ENCODE measurements at regions not wholly inside any gene's neighbourhood (a gene's known extent, or its start where the extent isn't known, plus 50 kb on each side); places are given as distances from the start of the nearest gene placed in this dataset.

DNA sequence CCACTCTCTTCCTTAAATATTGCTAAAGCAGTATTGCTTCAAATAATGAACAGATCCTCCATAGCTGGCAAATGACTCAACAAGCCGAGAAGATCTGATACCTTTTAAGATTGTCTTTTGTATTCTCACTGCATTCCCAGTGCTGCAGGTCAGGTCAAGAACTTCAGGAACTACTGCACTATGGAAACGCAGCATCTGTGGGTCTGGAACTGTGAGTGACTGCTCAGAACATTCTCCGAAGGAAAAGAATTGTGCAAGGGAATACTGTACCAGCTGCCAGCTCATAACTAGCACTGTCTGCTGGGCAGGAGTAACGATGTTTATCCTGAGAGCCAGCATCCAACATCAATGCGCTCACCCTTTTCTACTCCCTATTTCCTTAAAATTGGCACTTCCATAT lies 348.0 kb upstream of the SOX5 start:
- no peaks in the 10 kb centered on the region for H3K4me1 Mint-ChIP-seq (ENCODE audit: low read depth)
- H3K27ac Mint-ChIP-seq: no peak overlapping the region
- H3K4me3 Mint-ChIP-seq (ENCODE audit: low read depth): no peak overlapping the region
- no peak for DNase-seq (ENCODE audit: low spot score)
- no peaks in the 10 kb centered on the region for H3K27me3 Mint-ChIP-seq (ENCODE audit: low read depth)
- intact Hi-C loops (cut with micrococcal nuclease): no loop called here
- no peaks in the 10 kb centered on the region for H3K36me3 Mint-ChIP-seq (ENCODE audit: low read depth)
- H3K9me3 Mint-ChIP-seq: no peaks in the 10 kb centered on the region

DNA sequence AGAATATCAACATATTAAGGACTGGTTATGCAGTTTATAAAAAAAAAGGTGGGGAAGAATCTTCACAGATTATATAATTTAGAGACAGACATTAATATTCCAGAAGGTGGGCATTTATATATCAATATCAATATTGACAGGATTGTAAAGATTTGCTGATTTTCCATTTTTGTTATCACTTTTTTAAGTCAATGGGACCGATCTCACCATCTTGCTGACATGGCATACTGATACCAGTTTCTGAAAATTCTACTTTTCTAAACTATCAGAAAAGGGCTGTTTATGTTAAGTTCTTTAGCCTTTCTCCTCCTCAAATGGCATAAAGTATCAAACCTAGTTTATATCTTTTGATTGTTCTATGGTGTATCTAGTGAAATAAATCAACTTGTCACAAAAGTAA lies 344.1 kb upstream of the SOX5 start:
- no peak overlapping the region for H3K27ac Mint-ChIP-seq
- no peak overlapping the region for H3K4me3 Mint-ChIP-seq (ENCODE audit: low read depth)
- intact Hi-C loops (cut with micrococcal nuclease): no loop called here
- H3K27me3 Mint-ChIP-seq (ENCODE audit: low read depth): no peaks in the 10 kb centered on the region
- no peaks in the 10 kb centered on the region for H3K9me3 Mint-ChIP-seq
- H3K36me3 Mint-ChIP-seq (ENCODE audit: low read depth): no peaks in the 10 kb centered on the region
- DNase-seq (ENCODE audit: low spot score): no peak
- no peaks in the 10 kb centered on the region for H3K4me1 Mint-ChIP-seq (ENCODE audit: low read depth)

DNA sequence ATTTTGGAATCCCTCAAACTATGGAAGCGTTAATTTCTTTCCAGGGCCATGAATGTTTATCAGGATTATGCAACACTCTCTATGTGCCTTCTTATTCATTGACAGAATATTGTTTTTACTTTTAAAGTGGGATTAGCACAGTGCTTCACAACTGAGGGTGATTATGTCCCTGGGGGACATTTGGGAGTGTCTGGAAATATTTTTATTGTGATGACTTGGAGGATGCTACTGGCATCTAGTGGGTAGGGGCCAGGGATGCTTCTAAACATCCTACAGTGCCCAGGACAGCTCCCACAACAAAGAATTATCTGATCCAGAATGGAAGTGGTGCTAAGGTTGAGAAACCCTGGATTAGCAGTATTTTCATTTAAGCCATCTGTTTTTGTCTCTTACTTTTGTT lies 338.5 kb upstream of the SOX5 start:
- no peak overlapping the region for H3K4me3 Mint-ChIP-seq (ENCODE audit: low read depth)
- intact Hi-C loops (cut with micrococcal nuclease): no loop called here

DNA sequence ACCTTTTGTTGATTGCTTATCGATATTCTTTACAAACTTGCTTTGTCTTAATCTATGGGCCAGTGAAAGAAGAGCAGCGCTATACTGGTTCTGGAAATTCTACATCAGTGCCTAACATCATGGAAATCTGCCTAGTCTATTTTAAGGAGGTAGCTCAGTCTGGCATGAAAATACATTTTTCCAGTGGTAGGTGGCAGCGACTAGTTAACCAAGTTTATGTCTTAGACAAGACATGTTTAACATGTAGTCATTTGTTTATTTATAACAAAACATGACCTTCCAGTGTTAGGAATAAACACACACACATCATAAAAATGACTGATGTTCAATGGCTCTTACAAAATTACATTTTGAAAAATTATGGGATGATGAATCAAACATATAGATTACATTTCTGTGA lies 336.0 kb upstream of the SOX5 start:
- no peaks in the 10 kb centered on the region for H3K36me3 Mint-ChIP-seq (ENCODE audit: low read depth)
- H3K4me3 Mint-ChIP-seq (ENCODE audit: low read depth): no peak overlapping the region
- no peaks in the 10 kb centered on the region for H3K27me3 Mint-ChIP-seq (ENCODE audit: low read depth)
- H3K4me1 Mint-ChIP-seq (ENCODE audit: low read depth): no peaks in the 10 kb centered on the region
- no peak for DNase-seq (ENCODE audit: low spot score)
- intact Hi-C loops (cut with micrococcal nuclease): no loop called here
- H3K27ac Mint-ChIP-seq: no peak overlapping the region
- no peaks in the 10 kb centered on the region for H3K9me3 Mint-ChIP-seq

More for the DNA sequence above, 338.5 kb upstream of the SOX5 start:
- Mint-ChIP-seq H3K4me1 (ENCODE audit: low read depth) (no peaks in the 10 kb centered on the region), H3K36me3 (ENCODE audit: low read depth) (no peaks in the 10 kb centered on the region), H3K27me3 (ENCODE audit: low read depth) (no peaks in the 10 kb centered on the region), H3K9me3 (no peaks in the 10 kb centered on the region), H3K27ac (no peak overlapping the region)
- no peak for DNase-seq (ENCODE audit: low spot score)

DNA sequence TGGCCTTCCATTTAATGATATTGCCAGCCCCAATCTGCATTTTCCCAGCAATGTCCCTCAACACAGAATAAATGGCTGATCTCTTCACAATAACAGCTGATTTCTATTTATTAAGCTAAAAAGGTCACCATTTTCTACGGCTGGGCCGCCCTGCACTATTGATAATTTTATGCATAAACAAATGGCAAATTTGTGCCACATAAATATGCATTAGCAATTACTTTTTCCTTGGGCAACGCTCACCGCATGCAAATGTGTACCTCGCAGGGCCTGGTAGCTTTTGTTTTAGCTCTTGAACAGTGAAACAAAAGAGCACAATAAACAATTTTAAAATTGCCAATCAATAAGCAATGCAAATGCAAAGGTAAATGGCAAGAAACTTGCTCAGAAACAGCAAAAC lies 331.9 kb upstream of the SOX5 start:
- intact Hi-C loops (cut with micrococcal nuclease): no loop called here
- Mint-ChIP-seq H3K4me3 (ENCODE audit: low read depth) (no peak overlapping the region), H3K4me1 (ENCODE audit: low read depth) (no peaks in the 10 kb centered on the region), H3K36me3 (ENCODE audit: low read depth) (no peaks in the 10 kb centered on the region), H3K27ac (no peak overlapping the region), H3K9me3 (no peaks in the 10 kb centered on the region), H3K27me3 (ENCODE audit: low read depth) (no peaks in the 10 kb centered on the region)
- DNase-seq (ENCODE audit: low spot score): no peak

DNA sequence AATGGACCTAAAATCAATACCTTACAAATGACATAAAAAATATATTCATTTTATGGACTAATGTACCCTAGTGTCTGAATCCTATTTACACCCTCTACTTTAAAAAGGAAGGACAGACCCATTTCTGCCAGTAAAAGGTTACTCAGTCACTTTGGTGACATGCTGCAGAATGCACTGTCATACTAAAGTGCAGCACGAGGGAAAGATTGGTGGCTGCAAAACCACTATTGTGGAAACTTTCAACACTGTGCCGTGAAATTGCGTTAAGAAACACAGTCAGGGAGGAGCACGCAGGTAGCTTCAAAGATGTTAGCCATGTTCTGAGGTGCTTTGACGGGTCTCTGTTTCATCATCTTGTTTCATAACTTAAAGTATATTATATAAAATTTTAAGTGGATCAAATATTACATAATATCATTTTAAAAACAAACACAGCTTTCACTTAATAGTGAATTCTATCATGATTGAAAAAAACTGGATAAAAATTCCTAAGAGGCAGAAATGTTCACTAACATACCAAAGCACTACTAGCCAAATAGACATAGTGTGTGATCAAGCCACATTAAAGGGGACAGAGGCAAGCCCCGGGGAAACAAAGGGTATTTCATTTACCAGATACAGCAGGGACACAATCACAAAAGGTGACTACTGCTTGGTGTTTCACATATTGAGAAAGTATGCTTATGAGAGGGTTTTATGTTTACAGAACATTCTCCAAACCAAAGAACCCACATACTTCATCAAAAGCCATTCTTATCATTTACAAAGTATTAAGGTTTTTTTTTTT lies 330.8 kb upstream of the SOX5 start:
- H3K27me3 Mint-ChIP-seq (ENCODE audit: low read depth): no peaks in the 10 kb centered on the region
- no peaks in the 10 kb centered on the region for H3K9me3 Mint-ChIP-seq
- DNase-seq (ENCODE audit: low spot score): no peak
- no peaks in the 10 kb centered on the region for H3K4me1 Mint-ChIP-seq (ENCODE audit: low read depth)
- H3K36me3 Mint-ChIP-seq (ENCODE audit: low read depth): no peaks in the 10 kb centered on the region
- no peak overlapping the region for H3K4me3 Mint-ChIP-seq (ENCODE audit: low read depth)
- intact Hi-C loops (cut with micrococcal nuclease): no loop called here
- H3K27ac Mint-ChIP-seq: no peak overlapping the region

DNA sequence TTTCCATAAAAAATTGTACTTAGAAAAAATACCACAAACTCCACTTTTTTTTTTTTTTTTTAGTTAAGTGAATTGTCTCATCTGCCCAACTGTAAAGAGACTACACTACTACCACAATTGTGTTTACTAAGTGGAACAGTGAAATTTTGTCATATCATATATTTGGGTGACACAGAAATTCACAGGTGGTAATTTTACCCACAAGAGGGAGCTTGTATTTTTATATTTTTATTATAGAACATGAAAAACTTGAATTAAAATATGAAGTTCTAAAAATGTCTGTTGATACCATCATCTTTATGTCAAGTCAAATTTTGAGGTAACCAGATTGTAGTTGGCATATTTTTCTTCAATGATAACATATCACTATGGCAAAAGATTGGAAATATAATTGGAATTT lies 329.4 kb upstream of the SOX5 start:
- H3K27ac Mint-ChIP-seq: no peak overlapping the region
- intact Hi-C loops (cut with micrococcal nuclease): no loop called here
- no peaks in the 10 kb centered on the region for H3K4me1 Mint-ChIP-seq (ENCODE audit: low read depth)
- no peaks in the 10 kb centered on the region for H3K36me3 Mint-ChIP-seq (ENCODE audit: low read depth)
- no peak overlapping the region for H3K4me3 Mint-ChIP-seq (ENCODE audit: low read depth)
- no peak for DNase-seq (ENCODE audit: low spot score)
- no peaks in the 10 kb centered on the region for H3K9me3 Mint-ChIP-seq
- H3K27me3 Mint-ChIP-seq (ENCODE audit: low read depth): no peaks in the 10 kb centered on the region

DNA sequence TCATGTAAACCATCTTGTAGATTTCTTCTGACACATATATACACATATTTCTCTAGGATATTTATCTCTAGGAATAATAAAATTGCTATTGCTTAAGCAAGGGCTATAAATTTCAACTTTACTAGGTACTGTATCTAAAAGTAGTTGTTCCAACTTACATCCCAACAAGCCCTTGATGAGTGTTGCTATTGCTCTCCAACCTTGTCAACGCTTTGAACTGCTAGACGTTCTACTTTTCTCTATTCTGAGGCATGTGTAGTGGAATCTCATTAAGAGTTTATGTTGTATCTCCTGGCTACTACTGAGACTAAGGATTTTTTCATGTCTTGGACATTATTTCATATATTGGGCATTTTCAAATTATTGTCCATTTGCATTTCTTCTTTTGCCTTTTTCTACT lies 321.5 kb upstream of the SOX5 start:
- intact Hi-C loops (cut with micrococcal nuclease): no loop called here
- Mint-ChIP-seq H3K27me3 (ENCODE audit: low read depth) (no peaks in the 10 kb centered on the region), H3K36me3 (ENCODE audit: low read depth) (no peaks in the 10 kb centered on the region), H3K4me1 (ENCODE audit: low read depth) (no peaks in the 10 kb centered on the region), H3K4me3 (ENCODE audit: low read depth) (no peak overlapping the region), H3K27ac (no peak overlapping the region), H3K9me3 (no peaks in the 10 kb centered on the region)
- no peak for DNase-seq (ENCODE audit: low spot score)

DNA sequence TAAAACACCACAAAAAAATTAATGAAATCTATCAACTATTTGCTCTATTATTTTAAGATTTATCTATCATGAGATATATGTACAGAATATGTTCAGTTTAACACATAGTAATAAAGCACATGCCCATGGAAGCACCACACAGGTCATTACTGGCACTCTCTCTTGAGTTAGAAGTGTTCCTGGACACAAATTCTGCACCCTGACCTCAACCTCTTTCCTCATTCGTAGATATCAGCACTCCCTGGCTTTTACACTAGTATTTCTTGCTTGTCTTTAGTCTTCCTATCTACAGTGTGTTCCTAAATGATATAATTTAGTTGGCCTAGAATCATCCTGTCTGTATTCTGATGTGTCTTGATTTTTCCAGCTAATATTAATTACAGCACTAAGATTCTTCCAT lies 321.0 kb upstream of the SOX5 start:
- intact Hi-C loops (cut with micrococcal nuclease): no loop called here
- H3K36me3 Mint-ChIP-seq (ENCODE audit: low read depth): no peaks in the 10 kb centered on the region
- no peak for DNase-seq (ENCODE audit: low spot score)
- no peak overlapping the region for H3K27ac Mint-ChIP-seq
- H3K4me1 Mint-ChIP-seq (ENCODE audit: low read depth): no peaks in the 10 kb centered on the region
- H3K4me3 Mint-ChIP-seq (ENCODE audit: low read depth): no peak overlapping the region
- no peaks in the 10 kb centered on the region for H3K9me3 Mint-ChIP-seq
- H3K27me3 Mint-ChIP-seq (ENCODE audit: low read depth): no peaks in the 10 kb centered on the region

DNA sequence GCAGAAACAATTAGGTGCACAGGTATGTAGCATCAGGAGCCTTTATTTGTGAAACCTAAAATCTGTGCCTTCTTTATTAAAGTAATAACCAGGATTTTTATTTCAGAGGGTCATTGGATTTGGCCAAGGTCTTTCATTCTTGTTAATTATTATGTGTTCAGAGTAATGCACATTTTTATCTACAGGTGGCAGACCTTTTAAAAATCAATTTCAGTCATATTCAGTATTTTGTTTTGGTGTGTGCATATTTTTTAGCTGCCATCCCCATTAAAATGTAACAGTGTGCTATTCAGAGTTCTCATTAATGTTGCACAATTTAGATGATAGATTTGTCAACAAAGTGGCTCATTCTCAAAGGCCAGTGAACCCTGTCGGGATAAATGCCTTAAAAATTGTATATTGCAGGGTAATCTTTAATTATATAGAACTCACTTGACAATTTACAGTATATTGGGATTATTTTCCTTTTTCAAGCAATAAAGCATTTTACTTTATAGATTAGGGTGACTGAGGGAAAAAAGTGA lies 319.3 kb upstream of the SOX5 start:
- intact Hi-C loops (cut with micrococcal nuclease): no loop called here
- no peak for DNase-seq (ENCODE audit: low spot score)
- H3K4me1 Mint-ChIP-seq (ENCODE audit: low read depth): no peaks in the 10 kb centered on the region
- no peak overlapping the region for H3K27ac Mint-ChIP-seq
- no peaks in the 10 kb centered on the region for H3K9me3 Mint-ChIP-seq
- H3K36me3 Mint-ChIP-seq (ENCODE audit: low read depth): no peaks in the 10 kb centered on the region
- no peaks in the 10 kb centered on the region for H3K27me3 Mint-ChIP-seq (ENCODE audit: low read depth)
- no peak overlapping the region for H3K4me3 Mint-ChIP-seq (ENCODE audit: low read depth)

DNA sequence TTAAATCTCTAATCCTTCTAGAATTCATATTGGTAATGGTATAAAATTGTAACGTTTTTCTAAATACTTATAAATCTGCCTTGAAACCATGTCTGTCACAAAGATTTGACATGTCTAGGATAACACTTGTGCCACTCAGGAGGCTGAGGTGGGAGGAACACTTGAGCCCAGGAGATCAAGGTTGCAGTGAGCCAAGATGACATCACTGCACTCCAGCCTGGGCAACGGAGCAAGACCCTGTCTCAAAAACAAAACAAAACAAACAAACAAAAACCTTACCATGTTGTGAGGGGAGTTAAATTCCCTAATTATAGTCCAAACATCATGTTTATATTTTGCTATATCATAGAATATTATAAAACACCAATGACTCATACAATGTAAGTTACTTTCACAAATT lies 317.5 kb upstream of the SOX5 start:
- DNase-seq (ENCODE audit: low spot score): no peak
- Mint-ChIP-seq H3K4me1 (ENCODE audit: low read depth) (no peaks in the 10 kb centered on the region), H3K9me3 (no peaks in the 10 kb centered on the region), H3K27me3 (ENCODE audit: low read depth) (no peaks in the 10 kb centered on the region), H3K36me3 (ENCODE audit: low read depth) (no peaks in the 10 kb centered on the region), H3K4me3 (ENCODE audit: low read depth) (no peak overlapping the region), H3K27ac (no peak overlapping the region)
- intact Hi-C loops (cut with micrococcal nuclease): no loop called here

DNA sequence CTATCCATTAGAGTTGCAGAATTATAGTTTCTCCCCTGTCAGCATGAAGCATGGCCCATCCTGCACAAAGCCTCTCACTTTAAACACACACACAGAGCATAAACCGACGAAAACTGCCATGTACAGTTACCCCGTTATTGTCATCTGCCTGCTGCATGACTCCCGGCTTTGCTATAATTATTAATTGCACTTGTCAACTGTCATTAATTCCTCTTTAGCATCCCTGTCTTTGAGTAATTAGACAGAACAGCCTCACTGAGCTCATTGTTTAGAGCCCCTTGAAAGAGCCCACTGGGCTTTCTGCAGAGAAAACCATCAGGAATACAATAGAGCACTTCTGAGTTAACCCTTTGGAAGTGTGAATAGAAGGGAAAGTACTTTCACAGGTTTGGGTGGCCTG lies 307.2 kb upstream of the SOX5 start:
- no peak overlapping the region for H3K27ac Mint-ChIP-seq
- H3K4me3 Mint-ChIP-seq (ENCODE audit: low read depth): no peak overlapping the region
- intact Hi-C loops (cut with micrococcal nuclease): no loop called here
- no peaks in the 10 kb centered on the region for H3K27me3 Mint-ChIP-seq (ENCODE audit: low read depth)
- no peaks in the 10 kb centered on the region for H3K4me1 Mint-ChIP-seq (ENCODE audit: low read depth)
- no peaks in the 10 kb centered on the region for H3K36me3 Mint-ChIP-seq (ENCODE audit: low read depth)
- DNase-seq (ENCODE audit: low spot score): no peak
- no peaks in the 10 kb centered on the region for H3K9me3 Mint-ChIP-seq

DNA sequence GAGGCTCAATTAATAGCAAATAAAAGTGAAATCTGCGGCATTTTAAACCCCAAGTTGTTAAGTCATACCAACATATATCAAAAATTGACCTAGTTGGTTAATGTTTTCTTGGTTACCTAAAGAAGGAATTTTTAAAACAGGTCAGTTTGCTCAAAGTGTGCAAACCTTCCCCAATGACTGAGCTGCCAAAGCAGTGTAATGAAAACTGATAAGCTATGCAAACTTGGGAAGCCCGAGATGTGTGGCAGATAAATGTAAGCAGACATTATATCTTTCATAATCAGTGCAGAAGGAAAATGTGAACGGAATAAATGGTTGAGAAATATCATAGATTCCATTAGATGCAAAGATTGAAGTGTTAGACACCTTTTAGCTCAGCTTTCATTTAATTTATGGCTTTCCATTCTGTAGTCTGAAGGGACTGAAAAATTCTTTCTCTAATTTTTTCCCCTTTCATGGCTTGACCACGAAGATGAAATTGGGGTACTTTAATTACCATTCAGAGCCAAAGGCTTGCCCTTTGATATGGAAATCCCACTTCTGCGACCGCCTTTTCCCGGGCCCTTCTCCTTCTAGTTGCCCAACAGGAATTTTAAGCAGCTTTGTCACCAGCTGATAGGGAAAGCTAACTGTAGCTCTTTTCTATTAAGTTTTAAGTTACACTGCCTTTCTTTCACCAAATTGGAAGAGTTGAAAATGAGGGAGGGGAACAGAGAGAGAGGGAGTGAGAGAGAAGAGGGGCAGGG lies 306.6 kb upstream of the SOX5 start:
- no peaks in the 10 kb centered on the region for H3K27me3 Mint-ChIP-seq (ENCODE audit: low read depth)
- H3K27ac Mint-ChIP-seq: no peak overlapping the region
- no peaks in the 10 kb centered on the region for H3K36me3 Mint-ChIP-seq (ENCODE audit: low read depth)
- H3K4me3 Mint-ChIP-seq (ENCODE audit: low read depth): no peak overlapping the region
- no peak for DNase-seq (ENCODE audit: low spot score)
- intact Hi-C loops (cut with micrococcal nuclease): no loop called here
- no peaks in the 10 kb centered on the region for H3K9me3 Mint-ChIP-seq
- no peaks in the 10 kb centered on the region for H3K4me1 Mint-ChIP-seq (ENCODE audit: low read depth)

All from activated T-helper 2 cell treated with anti-CD3 and anti-CD28 coated beads, Interferon-gamma antibody, Interleukin-2, Interleukin-4, amounts not matched to agents 10 μg/mL and 5 μg/mL and 100 μg/mL, durations not matched to agents 14 hours and 24 hours and 36 hours (primary cell).